GM23248 (cell line): ENCODE measurements at regions not wholly inside any gene's neighbourhood (a gene's known extent, or its start where the extent isn't known, plus 50 kb on each side); places are given as distances from the start of the nearest gene placed in this dataset.

ENCODE experiments used
- EZH2 ChIP-seq: fragments of 200-600 bp; sonication (generic); IDR thresholded peaks from 2 replicates; pipeline ENCODE4 v1.6.1; 2018; ENCODE audit warnings: antibody characterized with exemption, mild to moderate bottlenecking; ENCODE audit not compliant: insufficient read depth, poor library complexity, severe bottlenecking
- EZH2phosphoT487 ChIP-seq: fragments of 200-600 bp; sonication (generic); IDR thresholded peaks from 2 replicates; pipeline ENCODE4 v1.6.1; 2018; ENCODE audit warnings: antibody characterized with exemption, moderate library complexity, mild to moderate bottlenecking, low read depth; ENCODE audit not compliant: insufficient read depth

DNA sequence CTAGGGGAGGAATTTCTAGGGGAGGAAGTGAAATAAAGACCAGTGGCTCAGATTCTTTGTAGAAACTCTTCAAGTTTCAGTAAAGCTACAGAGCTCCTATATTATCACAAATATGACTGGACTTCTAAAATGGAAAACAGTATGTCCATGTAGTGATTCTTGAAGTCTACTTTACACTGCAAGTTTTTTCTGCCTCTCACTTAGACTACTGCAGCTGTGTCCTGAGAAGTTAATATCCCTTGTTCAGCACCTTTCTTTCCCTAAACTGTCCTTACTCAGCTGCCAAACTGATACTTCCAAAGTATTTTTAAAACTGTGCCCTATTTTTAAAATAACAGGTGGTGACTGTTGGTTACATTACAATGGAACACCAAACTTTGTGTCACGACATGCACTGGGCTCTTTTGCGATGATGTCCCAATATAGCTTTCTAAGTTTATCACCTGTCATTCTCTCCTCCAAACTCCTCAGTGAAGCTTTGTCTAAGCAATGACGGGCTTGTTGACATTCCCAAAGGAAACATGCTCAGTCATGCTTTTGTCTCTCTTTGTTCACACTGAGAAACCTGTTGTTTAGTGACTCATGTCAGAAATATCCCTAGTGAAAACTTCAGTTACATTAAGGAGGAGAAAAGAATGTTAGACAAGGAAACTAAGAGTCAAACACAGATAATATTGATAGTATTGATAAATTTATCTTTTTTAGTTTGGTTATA is 341.1 kb downstream of the ARL6IP6 start:
- TF ChIP-seq EZH2 (no peak), EZH2phosphoT487 (no peak)
